ENCODE measurements at regions not wholly inside any gene's neighbourhood (a gene's known extent, or its start where the extent isn't known, plus 50 kb on each side); places are given as distances from the start of the nearest gene placed in this dataset.

DNA sequence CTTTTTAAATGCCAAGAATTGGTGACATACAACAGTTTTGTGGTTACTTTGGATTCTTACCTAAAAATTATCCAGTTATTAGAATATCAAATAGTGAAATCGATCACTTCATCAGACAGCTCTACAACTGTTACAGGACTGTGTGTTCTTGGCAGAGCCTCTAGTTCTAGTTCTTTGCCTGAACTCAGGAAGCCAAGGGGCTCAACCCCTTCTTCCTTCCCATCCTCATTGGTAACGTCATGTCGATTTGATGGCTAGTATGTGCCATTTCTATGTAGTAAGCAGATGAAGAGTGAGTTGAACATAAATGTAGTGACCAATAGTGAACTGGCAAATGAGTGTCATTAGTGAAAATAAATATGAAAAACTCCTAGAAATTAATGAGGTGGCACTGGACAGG is 59.4 kb upstream of the LIMCH1 start:
- Histone ChIP-seq H3K27me3 (replicated peaks in 1 of 4; ENCODE audit: control insufficient read depth in 3 of 4, extremely low read depth in 1 of 4, insufficient read depth in 3 of 4, low read length in 3 of 4) (no peaks in the 10 kb centered on the region), H2BK12ac (ENCODE audit: low read depth, low read length) (peak overlapping the region; percentile 69; the same call in 1 of the 2 replicates), H3K4me3 (ENCODE audit: extremely low read depth in 1 of 4, insufficient read depth in 2 of 4, low read depth in 3 of 4, low read length in 4 of 4) (no peak overlapping the region), H3K9ac (replicated peaks in 1 of 4; ENCODE audit: extremely low read depth in 1 of 4, low read depth in 3 of 4, low read length in 3 of 4) (no peak overlapping the region), H4K8ac (ENCODE audit: extremely low read depth, insufficient read depth, low read length) (no peak overlapping the region), H2BK5ac (ENCODE audit: low read depth, low read length) (no peak overlapping the region), H2BK120ac (replicated peaks; ENCODE audit: low read depth, low read length) (no peak overlapping the region), H4K5ac (ENCODE audit: insufficient read length, low read depth, low read length) (no peak overlapping the region), H3K18ac (ENCODE audit: extremely low read depth, low read length) (no peak overlapping the region), H2BK15ac (ENCODE audit: low read length) (no peak overlapping the region), H3K36me3 (ENCODE audit: control insufficient read depth in 2 of 4, insufficient read depth in 4 of 4, low read length in 3 of 4) (no peaks in the 10 kb centered on the region), H3K9me3 (ENCODE audit: insufficient read depth in 2 of 2, low read depth in 1 of 2, low read length in 1 of 2) (no peaks in the 10 kb centered on the region), H3K4ac (replicated peaks; ENCODE audit: insufficient read length, low read depth, low read length) (no peak overlapping the region), H3K56ac (replicated peaks; ENCODE audit: insufficient read length, low read depth, low read length) (no peak overlapping the region), H3K4me1 (replicated peaks in 1 of 4; ENCODE audit: control insufficient read depth in 3 of 4, insufficient read depth in 4 of 4, low read length in 3 of 4) (peaks cover 0 to 9% (median 2%) of the 10 kb centered on the region in 4 experiments; a peak in 2 of 7 replicates), H3K14ac (ENCODE audit: insufficient read length) (no peak overlapping the region), H2AK5ac (ENCODE audit: low read depth, low read length) (no peak overlapping the region), H3K79me1 (ENCODE audit: low read depth, low read length) (no peaks in the 10 kb centered on the region), H4K91ac (replicated peaks; ENCODE audit: insufficient read length, low read length) (no peak overlapping the region), H3K27ac (ENCODE audit: low read depth, low read length) (no peak overlapping the region), H3K23me2 (ENCODE audit: low read depth, low read length) (no peaks in the 10 kb centered on the region), H3K4me2 (ENCODE audit: insufficient read depth in 1 of 2, low read depth in 2 of 2, low read length in 2 of 2) (no peak overlapping the region), H3K23ac (ENCODE audit: insufficient read length) (no peak overlapping the region), H3K79me2 (ENCODE audit: control insufficient read depth in 1 of 2, insufficient read depth in 2 of 2, low read length in 2 of 2) (no peaks in the 10 kb centered on the region), H4K20me1 (replicated peaks in 1 of 2; ENCODE audit: control insufficient read depth in 1 of 2, insufficient read depth in 2 of 2, low read length in 2 of 2) (no peaks in the 10 kb centered on the region), H2BK20ac (ENCODE audit: low read length) (no peak overlapping the region), H2AFZ (ENCODE audit: low read length) (no peak overlapping the region)
- no peak for FAIRE-seq
- CTCF ChIA-PET (ENCODE audit: partially characterized antibody), result no interaction called here
- no peak for DNase-seq (ENCODE audit: low read depth in 1 of 2, low spot score in 2 of 2)
- 88% methylated on average over 3 of the region's 3 CpGs; no CpG with 5 or more reads in 1 of the 2 experiments for WGBS, 2 experiments (ENCODE audit: extremely low coverage in 1 of 2, insufficient coverage in 1 of 2, insufficient read length in 1 of 2, insufficient replicate concordance in 2 of 2, low coverage in 1 of 2, low lambda C conversion rate in 2 of 2, missing lambda C conversion rate in 1 of 2)
- POLR2A ChIA-PET (ENCODE audit: partially characterized antibody), result no interaction called here
- no peak for TF ChIP-seq TCF12 (IDR thresholded peaks at IDR 0.05; ENCODE audit: low read depth, low read length)
- TF ChIP-seq SRF (IDR thresholded peaks at IDR 0.05; ENCODE audit: low read depth, low read length), result no peak
- TF ChIP-seq YY1 (IDR thresholded peaks at IDR 0.05; ENCODE audit: low read depth, low read length), result no peak
- no peak for TF ChIP-seq POU5F1 (IDR thresholded peaks at IDR 0.05; ENCODE audit: low read depth, low read length)
- TF ChIP-seq GTF2F1 (IDR thresholded peaks at IDR 0.05; ENCODE audit: borderline replicate concordance, low read depth, low read length), result no peak
- TF ChIP-seq JUN (IDR thresholded peaks at IDR 0.05; ENCODE audit: low read depth, low read length), result no peak
- TF ChIP-seq, protein P1, sequence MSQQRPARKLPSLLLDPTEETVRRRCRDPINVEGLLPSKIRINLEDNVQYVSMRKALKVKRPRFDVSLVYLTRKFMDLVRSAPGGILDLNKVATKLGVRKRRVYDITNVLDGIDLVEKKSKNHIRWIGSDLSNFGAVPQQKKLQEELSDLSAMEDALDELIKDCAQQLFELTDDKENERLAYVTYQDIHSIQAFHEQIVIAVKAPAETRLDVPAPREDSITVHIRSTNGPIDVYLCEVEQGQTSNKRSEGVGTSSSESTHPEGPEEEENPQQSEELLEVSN (IDR thresholded peaks at IDR 0.05), result no peak
